GM12892 (cell line): ENCODE measurements at regions not wholly inside any gene's neighbourhood (a gene's known extent, or its start where the extent isn't known, plus 50 kb on each side); places are given as distances from the start of the nearest gene placed in this dataset.

Experiments used
- DNase-seq: peaks from one replicate; pipeline ENCODE4 v3.0.0; 2011; ENCODE audit not compliant: insufficient read length
- FAIRE-seq: peaks from 2 replicates; lab custom pipeline; 2011; peaks lifted over from hg19 to GRCh38; lab: Jason Lieb, UNC
- POLR2A ChIP-seq: IDR thresholded peaks from 2 replicates; pipeline ENCODE4 v1.6.1; 2011; ENCODE audit warnings: low read depth, low read length, control low read depth
- POLR2AphosphoS5 ChIP-seq: IDR thresholded peaks from 2 replicates; pipeline ENCODE4 v1.6.1; 2011; ENCODE audit warnings: low read depth, low read length, control low read depth
- TAF1 ChIP-seq: IDR thresholded peaks from 2 replicates; pipeline ENCODE4 v1.6.1; 2011; ENCODE audit warnings: low read depth, mild to moderate bottlenecking, control low read depth, low read length, borderline replicate concordance

DNA sequence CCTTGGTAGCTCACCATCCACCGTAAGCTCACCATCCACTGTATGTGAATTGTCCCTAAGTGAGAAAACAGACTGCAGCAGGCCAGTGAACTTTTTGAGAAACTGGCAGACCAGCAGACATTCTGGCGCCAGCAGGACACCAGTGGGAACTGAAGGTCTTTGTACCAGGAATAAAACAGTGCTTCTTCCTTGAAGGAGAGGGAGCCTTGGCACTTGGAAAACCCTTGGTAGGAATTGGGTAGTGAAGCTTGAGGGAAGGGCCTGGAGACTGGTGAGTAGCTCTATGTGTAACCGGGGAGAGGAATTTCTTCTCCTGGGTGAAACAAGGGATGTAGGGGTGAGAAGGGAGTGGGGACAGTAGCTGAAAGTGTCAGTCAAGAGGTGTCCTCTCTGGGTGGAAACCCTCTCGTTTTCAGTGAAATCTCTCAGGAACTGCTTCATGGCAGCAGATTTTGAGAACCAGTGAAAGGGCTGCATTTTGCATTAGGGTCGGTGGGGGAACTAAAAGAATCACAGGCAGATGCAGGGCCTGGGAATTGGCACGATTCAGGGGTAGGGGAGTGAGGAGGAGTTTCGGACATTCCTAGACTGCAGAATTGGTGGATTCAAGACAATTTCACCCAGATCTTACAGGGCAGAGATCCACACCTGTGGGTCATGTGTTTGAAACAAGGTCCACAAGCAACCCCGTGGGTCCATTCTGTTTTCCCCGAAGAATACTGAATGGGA lies 131.5 kb upstream of the DLX2 start:
- no peak for FAIRE-seq
- TF ChIP-seq POLR2A (no peak), TAF1 (no peak), POLR2AphosphoS5 (no peak)
- DNase-seq: no peak

DNA sequence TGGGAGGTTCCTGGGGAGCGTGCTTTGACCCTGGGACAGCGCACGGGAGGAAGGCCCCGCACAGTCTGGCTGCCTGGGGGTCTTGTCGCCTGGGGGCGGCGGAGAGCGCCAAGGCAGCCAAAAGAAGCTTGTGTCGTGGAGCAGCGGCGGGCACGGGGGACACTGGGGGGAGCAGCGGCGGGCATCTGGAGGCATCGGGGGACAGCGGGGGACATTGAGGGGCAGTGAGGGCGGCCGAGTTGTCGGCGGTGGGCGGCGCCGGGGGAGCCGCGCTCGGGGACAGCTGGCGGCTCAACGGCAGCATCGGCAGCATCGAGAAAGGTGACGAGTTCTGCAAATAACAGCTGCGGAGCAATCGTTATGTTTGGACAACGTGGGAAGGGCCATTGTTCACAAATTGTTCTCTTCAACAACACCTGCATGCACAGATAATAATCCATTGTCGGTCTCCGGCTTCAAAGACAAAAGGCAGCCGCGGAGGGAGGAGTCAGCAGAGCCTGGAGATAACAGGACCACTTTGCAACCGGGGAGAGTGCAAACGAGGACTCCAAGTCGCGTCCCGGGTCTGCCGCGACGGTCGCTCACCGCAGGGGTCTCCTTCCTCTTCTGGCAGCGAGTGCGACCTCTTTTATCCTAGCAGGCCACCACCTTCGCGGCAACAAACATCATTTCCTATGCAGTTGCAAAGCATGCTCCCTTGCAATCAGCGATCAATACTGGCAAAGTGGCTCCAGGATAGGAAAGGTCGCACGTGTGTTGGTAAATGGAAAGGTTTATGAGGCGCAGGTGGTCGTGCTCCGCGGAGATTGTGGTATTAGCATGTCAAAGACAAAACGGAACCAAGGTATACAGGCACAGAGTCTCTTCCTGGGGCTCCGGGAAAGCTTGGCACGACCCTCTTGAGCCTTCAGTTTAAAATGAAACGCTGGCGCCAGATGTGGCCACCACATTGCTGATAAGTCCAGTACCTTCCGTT lies 132.3 kb upstream of the DLX2 start:
- FAIRE-seq: no peak
- TF ChIP-seq TAF1: no peak
- no peak for TF ChIP-seq POLR2AphosphoS5
- TF ChIP-seq POLR2A: no peak
- no peak for DNase-seq

GRCh38 chr2:172239944-172240590 lies 137.4 kb upstream of the DLX2 start:
- TF ChIP-seq POLR2A: no peak
- DNase-seq: no peak
- no peak for FAIRE-seq

- no peak for FAIRE-seq
Measured at GRCh38 chr2:172241222-172241621, 138.5 kb upstream of the DLX2 start.

DNA sequence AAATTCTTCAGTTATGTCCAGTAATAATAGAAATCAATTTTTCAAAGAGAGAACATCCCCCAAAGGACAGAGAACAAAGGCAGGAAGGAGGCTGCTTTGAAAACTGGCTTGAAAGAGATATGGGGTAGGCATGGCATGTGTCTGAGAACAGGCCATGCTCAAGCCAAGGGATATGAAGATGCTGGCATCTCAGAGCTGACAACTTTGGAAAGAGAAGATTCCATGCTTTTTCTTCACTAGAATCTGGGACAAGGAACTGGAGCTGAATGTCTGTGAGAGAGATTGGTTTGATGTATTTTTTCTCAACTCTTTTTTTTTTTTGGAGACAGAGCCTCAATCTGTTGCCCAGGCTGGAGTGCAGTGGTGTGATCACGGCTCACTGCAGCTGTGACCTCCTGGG lies 139.8 kb upstream of the DLX2 start:
- TF ChIP-seq POLR2A: no peak
- TF ChIP-seq TAF1: no peak
- TF ChIP-seq POLR2AphosphoS5: no peak
- DNase-seq (no peak), FAIRE-seq (no peak)

More at GRCh38 chr2:172241222-172241621, 138.5 kb upstream of the DLX2 start:
- TF ChIP-seq POLR2A (no peak), TAF1 (no peak), POLR2AphosphoS5 (no peak)
- DNase-seq: no peak

DNA sequence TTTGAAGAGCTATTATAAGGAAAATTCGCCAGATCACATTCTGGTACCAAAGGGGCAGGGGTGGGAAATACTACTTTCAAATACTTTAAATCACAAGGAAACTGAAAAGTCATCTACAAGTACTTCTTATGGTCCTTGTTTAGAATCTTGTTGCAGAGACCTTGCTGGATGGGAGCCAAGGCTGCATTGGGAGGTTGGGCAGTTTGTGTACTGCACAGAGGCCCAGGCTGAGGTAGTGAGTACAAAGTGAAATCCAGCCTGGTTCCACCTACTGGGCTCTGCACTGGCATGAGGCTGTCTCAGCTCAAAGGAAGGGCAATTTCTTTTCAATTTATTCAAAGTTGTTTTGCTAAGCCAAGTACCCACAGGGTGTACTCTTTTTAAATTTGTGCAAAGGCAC lies 140.3 kb upstream of the DLX2 start:
- FAIRE-seq (no peak), DNase-seq (no peak)
- no peak for TF ChIP-seq POLR2A
- TF ChIP-seq TAF1: no peak
- TF ChIP-seq POLR2AphosphoS5: no peak

- DNase-seq: no peak
- FAIRE-seq: no peak
- no peak for TF ChIP-seq POLR2A
- TF ChIP-seq TAF1: no peak
- no peak for TF ChIP-seq POLR2AphosphoS5
Measured at GRCh38 chr2:172244419-172245130, 141.9 kb upstream of the DLX2 start.

- FAIRE-seq (no peak), DNase-seq (no peak)
- TF ChIP-seq POLR2AphosphoS5 (no peak), TAF1 (no peak), POLR2A (no peak)
Measured at GRCh38 chr2:172246649-172247048, 143.9 kb upstream of the DLX2 start.

DNA sequence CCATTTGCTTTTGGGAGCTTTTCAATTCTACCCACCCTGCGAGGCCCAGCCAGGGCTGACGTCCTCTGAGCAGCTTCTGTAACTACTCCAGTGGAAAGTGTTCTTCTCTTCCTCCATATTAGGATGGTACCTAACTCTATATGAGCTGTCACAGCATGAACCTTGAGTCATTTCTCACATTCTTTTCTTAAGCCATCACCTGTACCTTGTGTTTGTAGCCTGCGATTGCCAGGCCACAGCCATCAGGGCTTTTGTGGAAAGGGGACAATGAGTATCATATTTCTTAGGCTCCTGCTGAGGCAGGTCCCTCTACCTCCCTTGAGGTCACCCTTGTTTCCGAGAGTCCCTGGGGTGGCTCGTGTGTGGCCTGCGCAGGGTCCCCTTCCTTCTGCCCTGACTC lies 144.5 kb upstream of the DLX2 start:
- FAIRE-seq: no peak
- TF ChIP-seq POLR2A (no peak), POLR2AphosphoS5 (no peak), TAF1 (no peak)
- no peak for DNase-seq

GRCh38 chr2:172248381-172248780 lies 145.7 kb upstream of the DLX2 start:
- TF ChIP-seq TAF1 (no peak), POLR2AphosphoS5 (no peak), POLR2A (no peak)
- DNase-seq (no peak), FAIRE-seq (no peak)

DNA sequence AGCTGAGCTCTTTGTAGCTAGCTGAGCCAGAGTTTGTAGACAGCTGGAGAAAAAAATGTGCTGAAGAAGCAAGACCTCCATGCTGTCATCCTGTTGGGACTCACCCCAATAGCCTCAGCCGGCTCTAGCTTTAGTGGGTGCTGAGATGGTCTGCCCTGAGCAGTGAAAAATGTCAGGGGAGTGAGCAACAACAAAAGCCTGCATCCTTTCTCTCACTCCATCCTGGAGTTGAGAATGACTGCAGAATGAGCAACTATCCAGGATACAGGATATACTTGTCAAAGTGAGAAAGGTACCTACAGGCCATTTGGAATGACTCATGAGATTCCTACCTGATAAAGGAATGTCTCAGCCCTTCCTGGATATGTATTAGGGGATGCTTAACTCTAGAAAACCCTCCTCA lies 146.1 kb upstream of the DLX2 start:
- DNase-seq (no peak), FAIRE-seq (no peak)
- TF ChIP-seq TAF1: no peak
- TF ChIP-seq POLR2AphosphoS5: no peak
- no peak for TF ChIP-seq POLR2A
